ENCODE measurements at regions not wholly inside any gene's neighbourhood (a gene's known extent, or its start where the extent isn't known, plus 50 kb on each side); places are given as distances from the start of the nearest gene placed in this dataset.

DNA sequence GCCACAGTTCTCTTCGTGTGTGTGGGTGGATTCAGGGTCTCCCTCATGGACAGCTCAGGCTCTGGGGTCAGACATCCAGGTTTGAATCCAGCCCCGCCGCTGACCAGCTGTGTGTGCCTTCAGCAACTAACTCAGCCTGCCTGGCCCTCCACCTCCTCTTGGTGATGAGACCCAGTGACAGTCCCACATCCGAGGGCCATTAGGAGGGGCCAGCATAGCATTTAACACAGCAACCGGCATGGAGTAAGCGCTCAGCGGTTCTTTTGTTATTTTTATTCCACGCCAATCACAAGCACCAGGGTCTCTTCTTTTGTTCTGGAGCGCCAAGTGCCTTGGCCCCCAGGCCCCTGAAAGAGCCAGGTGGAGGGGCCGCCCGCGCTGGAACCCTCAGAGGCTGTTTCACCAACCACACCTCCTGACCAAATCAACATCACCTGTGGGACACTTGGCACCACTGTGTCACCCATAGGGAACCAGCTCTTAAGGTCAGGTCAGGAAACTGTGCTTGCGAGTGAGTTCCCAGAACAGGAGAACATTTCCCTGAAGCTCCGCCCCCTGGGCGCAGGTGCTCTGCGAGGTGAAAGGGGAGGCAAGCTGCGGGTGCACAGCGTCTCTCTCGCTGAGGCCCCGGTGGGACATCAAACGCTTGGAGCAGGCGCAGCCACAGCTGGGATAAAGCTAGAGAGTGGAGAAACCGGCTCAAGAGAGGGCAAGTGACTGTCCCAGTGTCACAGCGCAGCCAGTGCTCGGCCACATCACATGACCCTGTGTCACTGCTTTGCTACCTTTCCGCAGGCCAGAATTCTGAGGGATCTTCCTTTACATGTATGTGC, 311.3 kb downstream of the UACA start:
- H3K27me3 Mint-ChIP-seq (ENCODE audit: low read depth): peaks cover 35% of the 10 kb centered on the region
- no peak overlapping the region for H3K27ac Mint-ChIP-seq
- H3K36me3 Mint-ChIP-seq (ENCODE audit: insufficient read depth in 2 of 2): no peaks in the 10 kb centered on the region
- DNase-seq (peak; percentile 12 to 27), ATAC-seq (replicated peaks in 1 of 2) (peak; percentile 39 to 42)
- H3K4me1 Mint-ChIP-seq (ENCODE audit: low read depth): peaks cover 34% of the 10 kb centered on the region
- H3K9me3 Mint-ChIP-seq: peaks cover 0 to 2% of the 10 kb centered on the region in 2 donors
- peak overlapping the region; percentile 41 to 46 for H3K4me3 Mint-ChIP-seq

- peaks cover 0 to 2% of the 10 kb centered on the region in 2 donors for H3K9me3 Mint-ChIP-seq
- ATAC-seq (replicated peaks in 1 of 2) (no peak), DNase-seq (no peak)
- peaks cover 34% of the 10 kb centered on the region for H3K4me1 Mint-ChIP-seq (ENCODE audit: low read depth)
- H3K36me3 Mint-ChIP-seq (ENCODE audit: insufficient read depth in 2 of 2): no peaks in the 10 kb centered on the region
- peaks cover 42% of the 10 kb centered on the region for H3K27me3 Mint-ChIP-seq (ENCODE audit: low read depth)
- no peak overlapping the region for H3K27ac Mint-ChIP-seq
- H3K4me3 Mint-ChIP-seq: no peak overlapping the region
These were observed 313.3 kb downstream of the UACA start for GRCh38 chr15:70450142-70450443.

- Mint-ChIP-seq H3K4me1 (ENCODE audit: low read depth) (peaks cover 34% of the 10 kb centered on the region), H3K9me3 (peaks cover 0 to 2% of the 10 kb centered on the region in 2 donors), H3K36me3 (ENCODE audit: insufficient read depth in 2 of 2) (no peaks in the 10 kb centered on the region), H3K27me3 (ENCODE audit: low read depth) (peaks cover 47% of the 10 kb centered on the region), H3K4me3 (no peak overlapping the region), H3K27ac (no peak overlapping the region)
- ATAC-seq (replicated peaks in 1 of 2) (no peak), DNase-seq (no peak)
These were observed 313.8 kb downstream of the UACA start for GRCh38 chr15:70449311-70450141.

DNA sequence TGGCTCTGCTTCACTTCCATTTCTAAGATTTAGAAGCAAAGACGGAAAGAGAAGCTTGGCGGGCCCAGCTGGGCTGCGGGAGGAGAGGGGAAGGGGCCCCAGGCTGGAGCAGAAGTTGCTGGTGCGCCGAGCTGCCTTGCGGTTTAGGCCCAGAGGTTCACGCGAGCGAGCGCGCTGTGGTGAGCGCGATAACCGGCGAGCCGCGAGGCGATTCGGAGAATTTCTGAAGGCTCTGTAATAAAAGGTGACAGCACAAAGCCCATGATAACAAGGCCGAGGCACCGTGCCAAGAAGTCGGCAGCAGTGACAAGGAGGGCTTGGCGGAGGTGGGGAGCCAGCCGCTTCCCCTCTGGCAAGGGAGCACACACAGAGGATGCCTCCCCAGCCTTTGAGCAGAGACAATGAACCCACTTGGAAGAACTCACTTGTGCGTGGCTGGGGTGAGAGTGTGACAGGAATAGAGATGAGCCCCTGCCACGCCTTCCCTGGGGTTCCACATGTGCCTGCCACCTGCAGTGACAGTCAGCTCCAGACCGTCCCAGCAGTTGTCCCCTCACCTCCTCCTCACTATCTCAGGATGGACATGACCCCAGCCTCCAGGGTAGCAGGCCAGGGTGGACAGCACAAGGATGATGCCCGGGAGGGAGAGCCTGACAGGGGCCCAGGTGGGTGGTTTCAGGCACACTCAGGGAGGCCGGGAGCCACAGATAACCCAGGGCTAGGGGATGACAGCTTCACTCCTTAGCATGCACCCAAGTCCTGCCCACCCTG, 315.2 kb downstream of the UACA start:
- ATAC-seq (replicated peaks in 1 of 2): peak; percentile 46 to 76
- peak overlapping the region; percentile 6 to 49 for H3K4me3 Mint-ChIP-seq
- peak; percentile 33 to 50 for DNase-seq
- peaks cover 34% of the 10 kb centered on the region for H3K4me1 Mint-ChIP-seq (ENCODE audit: low read depth)
- H3K27ac Mint-ChIP-seq: no peak overlapping the region
- peaks cover 61% of the 10 kb centered on the region for H3K27me3 Mint-ChIP-seq (ENCODE audit: low read depth)
- no peaks in the 10 kb centered on the region for H3K36me3 Mint-ChIP-seq (ENCODE audit: insufficient read depth in 2 of 2)
- peaks cover 0 to 2% of the 10 kb centered on the region in 2 donors for H3K9me3 Mint-ChIP-seq

GRCh38 chr15:70447521-70447920, 315.8 kb downstream of the UACA start:
- no peak for DNase-seq

DNA sequence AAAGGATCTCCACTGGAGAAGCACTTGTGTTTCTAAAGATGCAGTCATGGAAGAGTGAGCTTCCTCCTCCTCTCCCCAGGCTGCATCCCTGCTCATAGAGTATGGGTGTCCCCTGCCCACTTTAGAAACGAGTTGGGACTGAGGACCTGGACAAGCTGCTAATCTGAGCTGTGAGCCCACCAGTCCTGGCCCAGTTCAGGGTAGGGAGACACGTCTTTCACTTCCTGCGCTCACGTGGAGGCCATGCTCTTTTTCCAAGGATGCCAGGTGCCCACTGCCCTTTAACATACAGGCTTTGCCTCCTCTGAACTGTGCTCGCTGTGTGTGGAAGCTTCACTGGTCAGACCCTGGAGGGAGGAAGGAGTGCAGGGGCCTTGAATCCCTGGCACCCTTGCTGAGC, 316.3 kb downstream of the UACA start:
- Mint-ChIP-seq H3K27me3 (ENCODE audit: low read depth) (peaks cover 72% of the 10 kb centered on the region), H3K4me3 (no peak overlapping the region), H3K9me3 (peaks cover 0 to 2% of the 10 kb centered on the region in 2 donors), H3K4me1 (ENCODE audit: low read depth) (peaks cover 28% of the 10 kb centered on the region), H3K27ac (no peak overlapping the region), H3K36me3 (ENCODE audit: insufficient read depth in 2 of 2) (no peaks in the 10 kb centered on the region)
- no peak for ATAC-seq (replicated peaks in 1 of 2)
- no peak for DNase-seq

More at GRCh38 chr15:70447521-70447920, 315.8 kb downstream of the UACA start:
- peak overlapping the region in 1 of 2 donors; percentile 49 for H3K4me3 Mint-ChIP-seq
- H3K27me3 Mint-ChIP-seq (ENCODE audit: low read depth): peaks cover 67% of the 10 kb centered on the region
- no peak overlapping the region for H3K27ac Mint-ChIP-seq
- peaks cover 32% of the 10 kb centered on the region for H3K4me1 Mint-ChIP-seq (ENCODE audit: low read depth)
- H3K36me3 Mint-ChIP-seq (ENCODE audit: insufficient read depth in 2 of 2): no peaks in the 10 kb centered on the region
- H3K9me3 Mint-ChIP-seq: peaks cover 0 to 2% of the 10 kb centered on the region in 2 donors
- peak in 1 of 2 donors; percentile 20 for ATAC-seq (replicated peaks in 1 of 2)

GRCh38 chr15:70443486-70444273, 319.7 kb downstream of the UACA start:
- Mint-ChIP-seq H3K9me3 (no peaks in the 10 kb centered on the region), H3K4me1 (ENCODE audit: low read depth) (peaks cover 14% of the 10 kb centered on the region), H3K4me3 (no peak overlapping the region), H3K27me3 (ENCODE audit: low read depth) (peaks cover 62% of the 10 kb centered on the region), H3K27ac (no peak overlapping the region), H3K36me3 (ENCODE audit: insufficient read depth in 2 of 2) (no peaks in the 10 kb centered on the region)
- ATAC-seq (replicated peaks in 1 of 2) (no peak), DNase-seq (no peak)

DNA sequence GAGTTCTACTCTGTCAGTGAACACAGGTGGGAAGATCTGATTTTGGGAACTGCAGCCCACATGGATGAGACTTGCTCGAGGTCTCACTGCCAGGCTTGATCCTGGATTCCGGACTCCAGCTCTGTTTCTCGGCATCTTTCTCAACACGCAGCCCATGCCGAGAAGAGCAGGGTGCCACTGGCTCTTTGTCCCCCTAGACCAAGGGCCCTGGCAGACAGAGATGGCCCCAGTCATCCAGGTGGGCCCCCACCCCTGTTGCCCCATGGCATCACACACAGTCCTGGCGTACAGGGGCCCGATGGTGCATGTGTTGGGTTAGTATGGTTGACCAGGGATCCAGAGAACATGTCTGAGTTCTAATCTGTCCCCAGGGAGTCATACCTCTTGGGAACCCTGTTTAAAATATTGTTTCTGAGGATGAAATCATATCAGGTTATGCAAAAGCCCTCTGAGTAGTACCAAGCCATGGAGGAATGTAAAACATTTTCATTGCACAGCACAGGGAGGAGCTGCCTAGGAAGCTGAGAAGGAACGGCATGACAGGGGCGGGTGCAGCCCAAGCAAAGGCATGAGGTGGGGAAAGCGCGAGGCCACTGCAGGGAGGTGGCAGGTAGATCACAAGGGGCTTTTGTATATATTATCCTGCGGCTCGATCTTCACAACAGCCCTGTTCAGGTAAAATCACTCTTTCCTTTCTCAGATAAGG, 320.6 kb downstream of the UACA start:
- no peaks in the 10 kb centered on the region for H3K9me3 Mint-ChIP-seq
- DNase-seq (no peak), ATAC-seq (replicated peaks in 1 of 2) (no peak)
- peaks cover 5% of the 10 kb centered on the region for H3K4me1 Mint-ChIP-seq (ENCODE audit: low read depth)
- H3K36me3 Mint-ChIP-seq (ENCODE audit: insufficient read depth in 2 of 2): no peaks in the 10 kb centered on the region
- no peak overlapping the region for H3K27ac Mint-ChIP-seq
- peaks cover 53% of the 10 kb centered on the region for H3K27me3 Mint-ChIP-seq (ENCODE audit: low read depth)
- no peak overlapping the region for H3K4me3 Mint-ChIP-seq

GRCh38 chr15:70442211-70442610, 321.1 kb downstream of the UACA start:
- no peak for ATAC-seq (replicated peaks in 1 of 2)
- H3K4me1 Mint-ChIP-seq (ENCODE audit: low read depth): peaks cover 2% of the 10 kb centered on the region
- H3K27me3 Mint-ChIP-seq (ENCODE audit: low read depth): peaks cover 48% of the 10 kb centered on the region
- no peaks in the 10 kb centered on the region for H3K36me3 Mint-ChIP-seq (ENCODE audit: insufficient read depth in 2 of 2)
- no peak for DNase-seq
- H3K4me3 Mint-ChIP-seq: no peak overlapping the region
- H3K27ac Mint-ChIP-seq: no peak overlapping the region
- no peaks in the 10 kb centered on the region for H3K9me3 Mint-ChIP-seq

- Mint-ChIP-seq H3K27ac (no peak overlapping the region), H3K9me3 (no peaks in the 10 kb centered on the region), H3K4me1 (ENCODE audit: low read depth) (peaks cover 19% of the 10 kb centered on the region), H3K36me3 (ENCODE audit: insufficient read depth in 2 of 2) (no peaks in the 10 kb centered on the region), H3K4me3 (no peak overlapping the region), H3K27me3 (ENCODE audit: low read depth) (peaks cover 39% of the 10 kb centered on the region)
- DNase-seq: no peak
- no peak for ATAC-seq (replicated peaks in 1 of 2)
These were observed 322.8 kb downstream of the UACA start for GRCh38 chr15:70440416-70441138.

DNA sequence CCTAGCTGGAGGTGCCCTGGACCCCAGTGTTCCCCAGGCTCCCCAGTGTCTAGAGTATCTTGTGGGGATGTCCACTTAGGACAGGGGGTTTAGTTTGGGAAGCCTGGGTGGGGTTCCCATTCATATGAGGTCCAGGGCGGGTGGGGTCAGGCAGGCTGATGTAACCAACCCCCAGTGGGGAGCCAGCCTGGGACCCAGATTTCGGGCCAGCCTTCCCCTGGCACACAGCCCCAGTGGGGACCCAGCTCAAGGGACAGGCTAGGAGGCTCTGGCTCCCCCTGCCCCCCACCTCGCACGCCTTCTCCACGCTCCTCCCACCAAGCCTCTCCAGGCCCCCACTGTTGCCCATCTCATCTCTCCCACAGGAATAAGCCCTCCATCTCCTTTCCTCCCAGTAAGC, 323.5 kb downstream of the UACA start:
- H3K36me3 Mint-ChIP-seq (ENCODE audit: insufficient read depth in 2 of 2): no peaks in the 10 kb centered on the region
- H3K4me1 Mint-ChIP-seq (ENCODE audit: low read depth): peaks cover 26% of the 10 kb centered on the region
- no peak for DNase-seq
- peaks cover 39% of the 10 kb centered on the region for H3K27me3 Mint-ChIP-seq (ENCODE audit: low read depth)
- no peak overlapping the region for H3K4me3 Mint-ChIP-seq
- no peak overlapping the region for H3K27ac Mint-ChIP-seq
- H3K9me3 Mint-ChIP-seq: no peaks in the 10 kb centered on the region
- ATAC-seq (replicated peaks in 1 of 2): no peak

All from activated T-cell treated with anti-CD3 and anti-CD28 coated beads, Interleukin-2, amount 50 U/mL, for 72 hours (primary cell).